GM12878 (cell line): ENCODE measurements at regions not wholly inside any gene's neighbourhood (a gene's known extent, or its start where the extent isn't known, plus 50 kb on each side); places are given as distances from the start of the nearest gene placed in this dataset.

Experiments used
- ATAC-seq: fragments of 200-7000 bp; cut with Tn5 transposase; 3 replicates; pipeline ENCODE4 v1.9.1; 2020; ENCODE audit warnings: mild to moderate bottlenecking, moderate library complexity
- BruUV-seq: library from RNA; stranded (reverse); fragments of 400-500 nt; replicated peaks from 2 replicates; lab custom pipeline; 2021; lab: Mats Ljungman, UMichigan
- CTCF ChIA-PET: fragments of 300-600 bp; sonication (Branson Sonifier 250); formaldehyde crosslinking; extraction: SDS; loops from one replicate; lab custom pipeline; 2021; ENCODE audit warnings: inconsistent platforms; lab: Yijun Ruan, JAX
- POLR2A ChIA-PET: fragments of 350-600 bp; formaldehyde crosslinking; extraction: SDS; loops from one replicate; lab custom pipeline; 2021; ENCODE audit warnings: inconsistent platforms; lab: Charles Lee
- RAD21 ChIA-PET: fragments of 300-600 bp; sonication (Branson Sonifier 250); formaldehyde crosslinking; loops from one replicate; lab custom pipeline; 2023; ENCODE audit warnings: antibody characterized with exemption; ENCODE audit not compliant: unreplicated experiment; lab: Charles Lee
- SMC1A ChIA-PET: fragments of 300-600 bp; sonication (Branson Sonifier 250); formaldehyde crosslinking; loops from one replicate; lab custom pipeline; 2023; ENCODE audit not compliant: unreplicated experiment, uncharacterized antibody; lab: Charles Lee
- DNase-seq: peaks from one replicate; pipeline ENCODE4 v3.0.0-alpha.2; 2011; ENCODE audit warnings: low read depth, low spot score
- FAIRE-seq: peaks from 3 replicates; lab custom pipeline; 2011; peaks lifted over from hg19 to GRCh38; lab: Jason Lieb, UNC
- H2AFZ ChIP-seq: 2 replicates; pipeline ENCODE4 v1.6.0; 2011; ENCODE audit warnings: low read depth, low read length, control low read depth; ENCODE audit not compliant: control insufficient read depth
- H3K27ac ChIP-seq: 2 replicates; pipeline ENCODE4 v1.5.1; 2011; ENCODE audit warnings: control low read depth; ENCODE audit not compliant: control insufficient read depth, insufficient read depth
- H3K27me3 ChIP-seq, 2 experiments: replicated peaks in 1 of 2; 2 replicates each; pipeline versions ENCODE4 v1.6.0 to v1.6.1; 2011; ENCODE audit warnings: low read length in 1 of 2; ENCODE audit not compliant: control insufficient read depth in 2 of 2, insufficient read depth in 2 of 2
- H3K36me3 ChIP-seq, 2 experiments: 2 replicates each; pipeline ENCODE4 v1.5.1; 2011; ENCODE audit warnings: low read length in 1 of 2; ENCODE audit not compliant: control insufficient read depth in 2 of 2, insufficient read depth in 2 of 2
- H3K4me1 ChIP-seq: 2 replicates; pipeline ENCODE4 v1.6.1; 2011; ENCODE audit warnings: mild to moderate bottlenecking, low read length, moderate library complexity, mixed read lengths; ENCODE audit not compliant: control insufficient read depth, insufficient read depth
- H3K4me2 ChIP-seq: 2 replicates; pipeline ENCODE4 v1.6.0; 2011; ENCODE audit warnings: control low read depth; ENCODE audit not compliant: control insufficient read depth, insufficient read depth
- H3K4me3 ChIP-seq: fragments of 200-600 bp; sonication (generic); 2 replicates; pipeline ENCODE4 v1.5.1; 2016
- H3K79me2 ChIP-seq: 2 replicates; pipeline ENCODE4 v1.6.0; 2011; ENCODE audit warnings: low read length; ENCODE audit not compliant: control insufficient read depth, insufficient read depth
- H3K9ac ChIP-seq: 2 replicates; pipeline ENCODE4 v1.8.0; 2011; ENCODE audit warnings: low read length, control low read depth, mixed read lengths; ENCODE audit not compliant: control insufficient read depth, insufficient read depth
- H3K9me3 ChIP-seq: replicated peaks from 3 replicates; pipeline ENCODE4 v1.5.1; 2011; ENCODE audit warnings: mild to moderate bottlenecking, low read length; ENCODE audit not compliant: control insufficient read depth, insufficient read depth
- H4K20me1 ChIP-seq: 2 replicates; pipeline ENCODE4 v1.6.0; 2011; ENCODE audit not compliant: control insufficient read depth, insufficient read depth
- BRCA1 ChIP-seq: IDR thresholded peaks from 2 replicates; pipeline ENCODE4 v1.6.1; 2011; ENCODE audit warnings: low read depth, low read length, improper control_type of control experiment
- LARP7 ChIP-seq: fragments of 450-650 bp; IDR thresholded peaks from 2 replicates; pipeline ENCODE4 v1.6.1; 2017; ENCODE audit warnings: mild to moderate bottlenecking
- MEF2B ChIP-seq: fragments of 450-650 bp; IDR thresholded peaks from 2 replicates; pipeline ENCODE4 v1.6.1; 2018; ENCODE audit warnings: mild to moderate bottlenecking, moderate library complexity; ENCODE audit not compliant: partially characterized antibody, poor library complexity, severe bottlenecking
- MTA3 ChIP-seq: IDR thresholded peaks from 2 replicates; pipeline ENCODE4 v1.6.1; 2012; ENCODE audit warnings: low read length, inconsistent platforms, borderline replicate concordance
- SMC3 ChIP-seq: IDR thresholded peaks from 2 replicates; pipeline ENCODE4 v1.6.1; 2011; ENCODE audit warnings: low read length, improper control_type of control experiment, borderline replicate concordance
- SREBF1 ChIP-seq: IDR thresholded peaks from 2 replicates; pipeline ENCODE4 v1.6.1; 2012; ENCODE audit warnings: mild to moderate bottlenecking, low read length
- ZNF384 ChIP-seq: IDR thresholded peaks from 2 replicates; pipeline ENCODE4 v1.6.1; 2012; ENCODE audit warnings: low read depth, mild to moderate bottlenecking, low read length, improper control_type of control experiment, borderline replicate concordance
- in situ Hi-C: fragments of 300-500 bp; cut with MboI; formaldehyde crosslinking; loops from 9 replicates; pipeline ENCODE4 v1.14.3; 2018; ENCODE audit warnings: mixed read lengths
- intact Hi-C: fragments of 100-400 bp; cut with micrococcal nuclease; formaldehyde crosslinking; loops from one replicate; pipeline ENCODE4 v1.14.2; 2022; ENCODE audit not compliant: unreplicated experiment
- TF ChIP-seq, protein P1 (sequence below): fragments of 150-350 bp; IDR thresholded peaks from 2 replicates; pipeline ENCODE4 v1.6.1; 2016; ENCODE audit warnings: low read depth, low read length
- TF ChIP-seq, protein P2 (sequence below): fragments of 450-650 bp; formaldehyde crosslinking; IDR thresholded peaks from 2 replicates; pipeline ENCODE4 v1.4.0; 2020; ENCODE audit warnings: mild to moderate bottlenecking, moderate library complexity
- TF ChIP-seq, protein P3 (sequence below): fragments of 450-650 bp; IDR thresholded peaks from 2 replicates; pipeline ENCODE4 v1.6.1; 2017; ENCODE audit warnings: low read depth, mild to moderate bottlenecking, moderate library complexity
- TF ChIP-seq, protein P4 (sequence below): IDR thresholded peaks from 2 replicates; pipeline ENCODE4 v1.6.1; 2011; ENCODE audit warnings: low read depth, mild to moderate bottlenecking, low read length, moderate library complexity, borderline replicate concordance; ENCODE audit errors: extremely low read depth

DNA sequence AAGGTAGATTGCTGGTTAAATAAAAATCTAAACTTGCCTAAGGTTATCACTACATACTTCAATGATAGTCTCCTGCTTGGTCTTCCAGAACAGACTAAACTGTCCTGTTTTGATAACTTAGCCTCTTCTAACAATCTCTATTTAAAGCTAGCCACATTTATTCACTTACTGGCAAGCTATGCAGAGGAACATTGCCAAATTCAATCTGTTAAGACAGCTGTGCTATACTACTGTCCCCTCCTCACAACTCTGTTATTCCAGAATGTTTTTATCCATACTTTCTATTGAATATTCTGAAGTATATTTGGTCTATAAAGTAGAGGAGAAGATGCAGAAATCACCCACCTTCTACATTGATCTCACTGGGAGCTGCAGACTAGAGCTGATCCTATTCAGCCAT is 594.0 kb upstream of the CCDC54 start:
- H3K27me3 ChIP-seq, result no peaks in the 10 kb centered on the region
- intact Hi-C loops, result no loop called here
- BruUV-seq, result no TSS peak
- H4K20me1 ChIP-seq, result no peaks in the 10 kb centered on the region
- no peak overlapping the region for H2AFZ ChIP-seq
- FAIRE-seq, result no peak
- DNase-seq, result no peak
- CTCF ChIA-PET, result no interaction called here
- H3K4me2 ChIP-seq, result no peak overlapping the region
- H3K9ac ChIP-seq, result no peak overlapping the region
- no peaks in the 10 kb centered on the region for H3K36me3 ChIP-seq
- ATAC-seq, result no peak
- H3K79me2 ChIP-seq, result no peaks in the 10 kb centered on the region
- H3K4me3 ChIP-seq, result no peak overlapping the region
- no peaks in the 10 kb centered on the region for H3K9me3 ChIP-seq
- no peak for TF ChIP-seq MTA3
- TF ChIP-seq SREBF1, result no peak
- TF ChIP-seq, protein P1, sequence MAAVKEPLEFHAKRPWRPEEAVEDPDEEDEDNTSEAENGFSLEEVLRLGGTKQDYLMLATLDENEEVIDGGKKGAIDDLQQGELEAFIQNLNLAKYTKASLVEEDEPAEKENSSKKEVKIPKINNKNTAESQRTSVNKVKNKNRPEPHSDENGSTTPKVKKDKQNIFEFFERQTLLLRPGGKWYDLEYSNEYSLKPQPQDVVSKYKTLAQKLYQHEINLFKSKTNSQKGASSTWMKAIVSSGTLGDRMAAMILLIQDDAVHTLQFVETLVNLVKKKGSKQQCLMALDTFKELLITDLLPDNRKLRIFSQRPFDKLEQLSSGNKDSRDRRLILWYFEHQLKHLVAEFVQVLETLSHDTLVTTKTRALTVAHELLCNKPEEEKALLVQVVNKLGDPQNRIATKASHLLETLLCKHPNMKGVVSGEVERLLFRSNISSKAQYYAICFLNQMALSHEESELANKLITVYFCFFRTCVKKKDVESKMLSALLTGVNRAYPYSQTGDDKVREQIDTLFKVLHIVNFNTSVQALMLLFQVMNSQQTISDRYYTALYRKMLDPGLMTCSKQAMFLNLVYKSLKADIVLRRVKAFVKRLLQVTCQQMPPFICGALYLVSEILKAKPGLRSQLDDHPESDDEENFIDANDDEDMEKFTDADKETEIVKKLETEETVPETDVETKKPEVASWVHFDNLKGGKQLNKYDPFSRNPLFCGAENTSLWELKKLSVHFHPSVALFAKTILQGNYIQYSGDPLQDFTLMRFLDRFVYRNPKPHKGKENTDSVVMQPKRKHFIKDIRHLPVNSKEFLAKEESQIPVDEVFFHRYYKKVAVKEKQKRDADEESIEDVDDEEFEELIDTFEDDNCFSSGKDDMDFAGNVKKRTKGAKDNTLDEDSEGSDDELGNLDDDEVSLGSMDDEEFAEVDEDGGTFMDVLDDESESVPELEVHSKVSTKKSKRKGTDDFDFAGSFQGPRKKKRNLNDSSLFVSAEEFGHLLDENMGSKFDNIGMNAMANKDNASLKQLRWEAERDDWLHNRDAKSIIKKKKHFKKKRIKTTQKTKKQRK, result no peak
- TF ChIP-seq ZNF384, result no peak
- TF ChIP-seq MEF2B, result no peak
- TF ChIP-seq SMC3, result no peak
- TF ChIP-seq BRCA1, result no peak
- TF ChIP-seq LARP7, result no peak
- TF ChIP-seq, protein P2, sequence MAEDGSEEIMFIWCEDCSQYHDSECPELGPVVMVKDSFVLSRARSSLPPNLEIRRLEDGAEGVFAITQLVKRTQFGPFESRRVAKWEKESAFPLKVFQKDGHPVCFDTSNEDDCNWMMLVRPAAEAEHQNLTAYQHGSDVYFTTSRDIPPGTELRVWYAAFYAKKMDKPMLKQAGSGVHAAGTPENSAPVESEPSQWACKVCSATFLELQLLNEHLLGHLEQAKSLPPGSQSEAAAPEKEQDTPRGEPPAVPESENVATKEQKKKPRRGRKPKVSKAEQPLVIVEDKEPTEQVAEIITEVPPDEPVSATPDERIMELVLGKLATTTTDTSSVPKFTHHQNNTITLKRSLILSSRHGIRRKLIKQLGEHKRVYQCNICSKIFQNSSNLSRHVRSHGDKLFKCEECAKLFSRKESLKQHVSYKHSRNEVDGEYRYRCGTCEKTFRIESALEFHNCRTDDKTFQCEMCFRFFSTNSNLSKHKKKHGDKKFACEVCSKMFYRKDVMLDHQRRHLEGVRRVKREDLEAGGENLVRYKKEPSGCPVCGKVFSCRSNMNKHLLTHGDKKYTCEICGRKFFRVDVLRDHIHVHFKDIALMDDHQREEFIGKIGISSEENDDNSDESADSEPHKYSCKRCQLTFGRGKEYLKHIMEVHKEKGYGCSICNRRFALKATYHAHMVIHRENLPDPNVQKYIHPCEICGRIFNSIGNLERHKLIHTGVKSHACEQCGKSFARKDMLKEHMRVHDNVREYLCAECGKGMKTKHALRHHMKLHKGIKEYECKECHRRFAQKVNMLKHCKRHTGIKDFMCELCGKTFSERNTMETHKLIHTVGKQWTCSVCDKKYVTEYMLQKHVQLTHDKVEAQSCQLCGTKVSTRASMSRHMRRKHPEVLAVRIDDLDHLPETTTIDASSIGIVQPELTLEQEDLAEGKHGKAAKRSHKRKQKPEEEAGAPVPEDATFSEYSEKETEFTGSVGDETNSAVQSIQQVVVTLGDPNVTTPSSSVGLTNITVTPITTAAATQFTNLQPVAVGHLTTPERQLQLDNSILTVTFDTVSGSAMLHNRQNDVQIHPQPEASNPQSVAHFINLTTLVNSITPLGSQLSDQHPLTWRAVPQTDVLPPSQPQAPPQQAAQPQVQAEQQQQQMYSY (CRISPR knock-in tag), result no peak
- TF ChIP-seq, protein P3, sequence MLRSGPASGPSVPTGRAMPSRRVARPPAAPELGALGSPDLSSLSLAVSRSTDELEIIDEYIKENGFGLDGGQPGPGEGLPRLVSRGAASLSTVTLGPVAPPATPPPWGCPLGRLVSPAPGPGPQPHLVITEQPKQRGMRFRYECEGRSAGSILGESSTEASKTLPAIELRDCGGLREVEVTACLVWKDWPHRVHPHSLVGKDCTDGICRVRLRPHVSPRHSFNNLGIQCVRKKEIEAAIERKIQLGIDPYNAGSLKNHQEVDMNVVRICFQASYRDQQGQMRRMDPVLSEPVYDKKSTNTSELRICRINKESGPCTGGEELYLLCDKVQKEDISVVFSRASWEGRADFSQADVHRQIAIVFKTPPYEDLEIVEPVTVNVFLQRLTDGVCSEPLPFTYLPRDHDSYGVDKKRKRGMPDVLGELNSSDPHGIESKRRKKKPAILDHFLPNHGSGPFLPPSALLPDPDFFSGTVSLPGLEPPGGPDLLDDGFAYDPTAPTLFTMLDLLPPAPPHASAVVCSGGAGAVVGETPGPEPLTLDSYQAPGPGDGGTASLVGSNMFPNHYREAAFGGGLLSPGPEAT, result no peak
- TF ChIP-seq, protein P4, sequence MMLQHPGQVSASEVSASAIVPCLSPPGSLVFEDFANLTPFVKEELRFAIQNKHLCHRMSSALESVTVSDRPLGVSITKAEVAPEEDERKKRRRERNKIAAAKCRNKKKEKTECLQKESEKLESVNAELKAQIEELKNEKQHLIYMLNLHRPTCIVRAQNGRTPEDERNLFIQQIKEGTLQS, result no peak
- TF ChIP-seq, all 136 proteins: peak for 0
- H3K4me1 ChIP-seq, result no peaks in the 10 kb centered on the region
- SMC1A ChIA-PET, result no interaction called here
- in situ Hi-C loops, result no loop called here
- POLR2A ChIA-PET, result no interaction called here
- RAD21 ChIA-PET, result no interaction called here
- H3K27ac ChIP-seq, result no peak overlapping the region
